ENCODE measurements at regions not wholly inside any gene's neighbourhood (a gene's known extent, or its start where the extent isn't known, plus 50 kb on each side); places are given as distances from the start of the nearest gene placed in this dataset.

GRCh38 chr19:23515551-23515950, 120.3 kb upstream of the ZNF91 start:
- TF ChIP-seq CTCF (conservative IDR thresholded peaks at IDR 0.05 in 1 of 2, IDR thresholded peaks at IDR 0.05 in 1 of 2; ENCODE audit: extremely low read depth in 1 of 2, insufficient read depth in 1 of 2, low read depth in 1 of 2, low read length in 2 of 2) (no peak), EZH2 (IDR thresholded peaks at IDR 0.05; ENCODE audit: borderline replicate concordance, low read length) (no peak)

Measured in mammary epithelial cell (primary cell).